Heart left ventricle (tissue), 13 donors: ENCODE measurements at regions not wholly inside any gene's neighbourhood (a gene's known extent, or its start where the extent isn't known, plus 50 kb on each side); places are given as distances from the start of the nearest gene placed in this dataset.
"Not testable (repeated sequence)": the region's sequence is repeated elsewhere in the genome, so short reads cannot be mapped to it uniquely, and the experiment has no call there.

ENCODE experiments used
- CTCF ChIP-seq, 12 donors: fragments of 200-600 bp; sonication (generic) in 4 of 12; IDR thresholded peaks; one replicate each; pipeline versions ENCODE4 v1.5.0 to v1.8.0; 2018 to 2022; ENCODE audit warnings: antibody characterized with exemption in 12 of 12, mild to moderate bottlenecking in 5 of 12
- POLR2A ChIP-seq, 2 donors: fragments of 450-650 bp; IDR thresholded peaks; one replicate each; pipeline ENCODE4 v1.6.1; 2017; ENCODE audit warnings: antibody characterized with exemption in 2 of 2, mild to moderate bottlenecking in 2 of 2, moderate library complexity in 2 of 2
- donor health status: ischemic (EF 13 %, LVEDD 7.1; RV severe dilation, severe dysfunction).
- donor health status: DM: no; HTN: yes; CAD: no.
- donor health status: DM: no; HTN: no; CAD: no.
- donor health status: ischemic (EF 25% LVEDD 6.9; RV normal size, moderate dysfunction).
- donor health status: ischemic (EF 25% LVEDD 5.7; RV mildly dilated, moderate dysfunction).
- donor health status: ischemic (EF 35%, LVEDD 5.7; RV mildly dilated, moderate dysfunction).
- donor health status: nonischemic (EF 11% LVEDD 7.7; RV severe dilation, severe dysfunction).
- donor health status: DM: yes; HTN: yes; CAD: no.
- donor health status: PGD.
- donor health status: ischemic (EF 29% LVEDD 5.4; RV normal size, mild dysfunction).
- donor health status: nonischemic (EF 23%, LVEDD 6.1; RV moderate dilation, normal function).

- not testable (repeated sequence) for TF ChIP-seq POLR2A, CTCF (IDR thresholded peaks at IDR 0.05)
Measured at GRCh38 chr7:159305185-159305584, 160.5 kb upstream of the VIPR2 start.
